Activated T-cell treated with anti-CD3 and anti-CD28 coated beads, Interleukin-2, amount 50 U/mL, for 4 hours (primary cell): ENCODE measurements at regions not wholly inside any gene's neighbourhood (a gene's known extent, or its start where the extent isn't known, plus 50 kb on each side); places are given as distances from the start of the nearest gene placed in this dataset.
"Not testable (repeated sequence)": the region's sequence is repeated elsewhere in the genome, so short reads cannot be mapped to it uniquely, and the experiment has no call there.

ENCODE experiments used
- ATAC-seq, 2 donors: fragments of 200-7000 bp; cut with Tn5 transposase; one replicate each; pipeline ENCODE4 v1.10.0; 2021
- DNase-seq: peaks from one replicate; pipeline ENCODE4 v3.0.0-alpha.2; 2020
- H3K27me3 Mint-ChIP-seq: one replicate; pipeline ENCODE4 v1.8.0; 2021; ENCODE audit warnings: low read depth, mixed read lengths
- H3K36me3 Mint-ChIP-seq: one replicate; pipeline ENCODE4 v1.8.0; 2022; ENCODE audit warnings: mixed read lengths; ENCODE audit not compliant: insufficient read depth
- H3K4me1 Mint-ChIP-seq: one replicate; pipeline ENCODE4 v1.8.0; 2021; ENCODE audit warnings: low read depth, mixed read lengths
- H3K4me3 Mint-ChIP-seq: one replicate; pipeline ENCODE4 v1.8.0; 2021; ENCODE audit warnings: mild to moderate bottlenecking, moderate library complexity, mixed read lengths
- H3K9me3 Mint-ChIP-seq: one replicate; pipeline ENCODE4 v1.8.0; 2021; ENCODE audit warnings: mixed read lengths

GRCh38 chr10:80728354-80728753, 190.7 kb downstream of the SH2D4B start:
- DNase-seq, H3K9me3 Mint-ChIP-seq, H3K36me3 Mint-ChIP-seq, ATAC-seq, H3K4me1 Mint-ChIP-seq, H3K4me3 Mint-ChIP-seq: not testable (repeated sequence)
- peaks cover 16% of the 10 kb centered on the region for H3K27me3 Mint-ChIP-seq

- DNase-seq (no peak), ATAC-seq (no peak)
- H3K27me3 Mint-ChIP-seq, result peaks cover 18% of the 10 kb centered on the region
- no peaks in the 10 kb centered on the region for H3K4me1 Mint-ChIP-seq
- no peak overlapping the region for H3K4me3 Mint-ChIP-seq
- no peaks in the 10 kb centered on the region for H3K36me3 Mint-ChIP-seq
- H3K9me3 Mint-ChIP-seq, result no peaks in the 10 kb centered on the region
Observed at GRCh38 chr10:80729896-80730295, 192.2 kb downstream of the SH2D4B start.

- Mint-ChIP-seq H3K4me3 (no peak overlapping the region), H3K27me3 (peaks cover 18% of the 10 kb centered on the region), H3K4me1 (no peaks in the 10 kb centered on the region), H3K36me3 (no peaks in the 10 kb centered on the region), H3K9me3 (no peaks in the 10 kb centered on the region)
- no peak for ATAC-seq
- no peak for DNase-seq
Observed at GRCh38 chr10:80730522-80730921, 192.8 kb downstream of the SH2D4B start.

- no peaks in the 10 kb centered on the region for H3K36me3 Mint-ChIP-seq
- H3K9me3 Mint-ChIP-seq, result no peaks in the 10 kb centered on the region
- no peak overlapping the region for H3K4me3 Mint-ChIP-seq
- H3K4me1 Mint-ChIP-seq, result no peaks in the 10 kb centered on the region
- DNase-seq (no peak), ATAC-seq (no peak)
- peaks cover 26% of the 10 kb centered on the region for H3K27me3 Mint-ChIP-seq
Observed at GRCh38 chr10:80734589-80734988, 196.9 kb downstream of the SH2D4B start.

- Mint-ChIP-seq H3K36me3 (no peaks in the 10 kb centered on the region), H3K4me3 (no peak overlapping the region), H3K27me3 (peaks cover 21% of the 10 kb centered on the region), H3K4me1 (no peaks in the 10 kb centered on the region), H3K9me3 (no peaks in the 10 kb centered on the region)
- DNase-seq (no peak), ATAC-seq (no peak)
Observed at GRCh38 chr10:80737209-80737608, 199.5 kb downstream of the SH2D4B start.

- ATAC-seq (no peak), DNase-seq (no peak)
- no peaks in the 10 kb centered on the region for H3K36me3 Mint-ChIP-seq
- H3K4me3 Mint-ChIP-seq, result no peak overlapping the region
- H3K4me1 Mint-ChIP-seq, result no peaks in the 10 kb centered on the region
- no peaks in the 10 kb centered on the region for H3K9me3 Mint-ChIP-seq
- peaks cover 18% of the 10 kb centered on the region for H3K27me3 Mint-ChIP-seq
Observed at GRCh38 chr10:80739328-80739727, 201.6 kb downstream of the SH2D4B start.

- Mint-ChIP-seq H3K36me3 (no peaks in the 10 kb centered on the region), H3K9me3 (no peaks in the 10 kb centered on the region), H3K4me3 (no peak overlapping the region), H3K4me1 (no peaks in the 10 kb centered on the region), H3K27me3 (peaks cover 18% of the 10 kb centered on the region)
- DNase-seq (no peak), ATAC-seq (no peak)
Observed at GRCh38 chr10:80739963-80740715, 202.4 kb downstream of the SH2D4B start.

GRCh38 chr10:80741278-80741677, 203.6 kb downstream of the SH2D4B start:
- Mint-ChIP-seq H3K27me3 (peaks cover 14% of the 10 kb centered on the region), H3K4me3 (no peak overlapping the region), H3K36me3 (no peaks in the 10 kb centered on the region), H3K4me1 (no peaks in the 10 kb centered on the region), H3K9me3 (no peaks in the 10 kb centered on the region)
- DNase-seq, result no peak
- no peak for ATAC-seq

GRCh38 chr10:80750268-80750667, 212.6 kb downstream of the SH2D4B start:
- no peaks in the 10 kb centered on the region for H3K4me1 Mint-ChIP-seq
- ATAC-seq (no peak), DNase-seq (no peak)
- no peak overlapping the region for H3K4me3 Mint-ChIP-seq
- no peaks in the 10 kb centered on the region for H3K9me3 Mint-ChIP-seq
- H3K27me3 Mint-ChIP-seq, result peaks cover 4% of the 10 kb centered on the region
- no peaks in the 10 kb centered on the region for H3K36me3 Mint-ChIP-seq

- no peak overlapping the region for H3K4me3 Mint-ChIP-seq
- no peaks in the 10 kb centered on the region for H3K4me1 Mint-ChIP-seq
- ATAC-seq (no peak), DNase-seq (no peak)
- no peaks in the 10 kb centered on the region for H3K36me3 Mint-ChIP-seq
- peaks cover 7% of the 10 kb centered on the region for H3K27me3 Mint-ChIP-seq
- no peaks in the 10 kb centered on the region for H3K9me3 Mint-ChIP-seq
Observed at GRCh38 chr10:80751940-80752339, 214.2 kb downstream of the SH2D4B start.

GRCh38 chr10:80753612-80754011, 215.9 kb downstream of the SH2D4B start:
- Mint-ChIP-seq H3K36me3 (no peaks in the 10 kb centered on the region), H3K27me3 (peaks cover 7% of the 10 kb centered on the region), H3K4me1 (no peaks in the 10 kb centered on the region), H3K4me3 (no peak overlapping the region), H3K9me3 (no peaks in the 10 kb centered on the region)
- no peak for DNase-seq
- no peak for ATAC-seq

GRCh38 chr10:80755893-80756292, 218.2 kb downstream of the SH2D4B start:
- DNase-seq (no peak), ATAC-seq (no peak)
- Mint-ChIP-seq H3K4me3 (no peak overlapping the region), H3K9me3 (no peaks in the 10 kb centered on the region), H3K4me1 (no peaks in the 10 kb centered on the region), H3K36me3 (no peaks in the 10 kb centered on the region), H3K27me3 (peaks cover 10% of the 10 kb centered on the region)

GRCh38 chr10:80759693-80760092, 222.0 kb downstream of the SH2D4B start:
- no peak for DNase-seq
- Mint-ChIP-seq H3K4me3 (no peak overlapping the region), H3K36me3 (no peaks in the 10 kb centered on the region), H3K9me3 (no peaks in the 10 kb centered on the region), H3K27me3 (peaks cover 7% of the 10 kb centered on the region), H3K4me1 (no peaks in the 10 kb centered on the region)
- no peak for ATAC-seq

GRCh38 chr10:80760914-80761371, 223.2 kb downstream of the SH2D4B start:
- H3K4me1 Mint-ChIP-seq, result no peaks in the 10 kb centered on the region
- ATAC-seq, result peak; percentile 25 to 51
- DNase-seq, result no peak
- H3K27me3 Mint-ChIP-seq, result peaks cover 7% of the 10 kb centered on the region
- H3K36me3 Mint-ChIP-seq, result no peaks in the 10 kb centered on the region
- no peak overlapping the region for H3K4me3 Mint-ChIP-seq
- H3K9me3 Mint-ChIP-seq, result no peaks in the 10 kb centered on the region

GRCh38 chr10:80767963-80768362, 230.3 kb downstream of the SH2D4B start:
- Mint-ChIP-seq H3K27me3 (peaks cover 6% of the 10 kb centered on the region), H3K9me3 (no peaks in the 10 kb centered on the region), H3K4me1 (no peaks in the 10 kb centered on the region), H3K4me3 (no peak overlapping the region), H3K36me3 (no peaks in the 10 kb centered on the region)
- DNase-seq (no peak), ATAC-seq (no peak)
